IMR-90 (cell line): ENCODE measurements at regions not wholly inside any gene's neighbourhood (a gene's known extent, or its start where the extent isn't known, plus 50 kb on each side); places are given as distances from the start of the nearest gene placed in this dataset.

ENCODE experiments used
- ATAC-seq: fragments of 200-7000 bp; cut with Tn5 transposase; 2 replicates; pipeline ENCODE4 v1.9.1; 2020; ENCODE audit warnings: low read depth, mild to moderate bottlenecking, moderate library complexity
- BruUV-seq: library from RNA; stranded (reverse); fragments of 400-500 nt; replicated peaks from 2 replicates; lab custom pipeline; 2021; lab: Mats Ljungman, UMichigan
- CTCF ChIA-PET: fragments of 300-600 bp; formaldehyde crosslinking; extraction: SDS; loops from one replicate; lab custom pipeline; 2021; ENCODE audit warnings: antibody characterized with exemption; lab: Yijun Ruan, JAX
- POLR2A ChIA-PET: fragments of 300-600 bp; sonication (Branson Sonifier 250); formaldehyde crosslinking; loops from one replicate; lab custom pipeline; 2022; ENCODE audit warnings: antibody characterized with exemption; ENCODE audit not compliant: unreplicated experiment; lab: Charles Lee
- DNase-seq: peaks from one replicate; pipeline ENCODE4 v3.0.0; 2013
- H2AFZ ChIP-seq: replicated peaks from 2 replicates; pipeline ENCODE3; 2013; ENCODE audit warnings: low read length, mild to moderate bottlenecking; ENCODE audit not compliant: poor library complexity
- H2AK5ac ChIP-seq: 2 replicates; pipeline ENCODE4 v1.6.1; 2013; ENCODE audit warnings: low read depth, low read length, inconsistent platforms
- H2AK9ac ChIP-seq: replicated peaks from 2 replicates; pipeline ENCODE3; 2013; ENCODE audit warnings: mild to moderate bottlenecking, low read depth, low read length, moderate library complexity; ENCODE audit not compliant: poor library complexity
- H2BK120ac ChIP-seq: 2 replicates; pipeline ENCODE4 v1.6.1; 2013; ENCODE audit warnings: low read depth, low read length, inconsistent platforms
- H2BK15ac ChIP-seq: 3 replicates; pipeline ENCODE4 v1.6.1; 2013; ENCODE audit warnings: low read depth, low read length, inconsistent platforms
- H2BK20ac ChIP-seq: 2 replicates; pipeline ENCODE4 v1.6.1; 2013; ENCODE audit warnings: low read depth, mild to moderate bottlenecking, inconsistent platforms, low read length, moderate library complexity
- H2BK5ac ChIP-seq: 2 replicates; pipeline ENCODE4 v1.6.1; 2013; ENCODE audit warnings: mild to moderate bottlenecking, low read depth, low read length, inconsistent platforms; ENCODE audit not compliant: poor library complexity, severe bottlenecking
- H3K14ac ChIP-seq: replicated peaks from 2 replicates; pipeline ENCODE4 v1.6.1; 2013; ENCODE audit warnings: low read depth, low read length, inconsistent platforms
- H3K18ac ChIP-seq: 2 replicates; pipeline ENCODE4 v1.6.1; 2013; ENCODE audit warnings: low read depth, low read length, control low read depth
- H3K23ac ChIP-seq: 2 replicates; pipeline ENCODE4 v1.6.1; 2013; ENCODE audit warnings: low read depth, low read length, inconsistent platforms
- H3K27ac ChIP-seq: 2 replicates; pipeline ENCODE4 v1.5.1; 2013; ENCODE audit warnings: mild to moderate bottlenecking, control low read depth, low read length; ENCODE audit not compliant: insufficient read depth
- H3K27me3 ChIP-seq: 2 replicates; pipeline ENCODE4 v1.6.1; 2013; ENCODE audit warnings: low read length; ENCODE audit not compliant: control insufficient read depth, insufficient read depth
- H3K36me3 ChIP-seq: 2 replicates; pipeline ENCODE4 v1.6.1; 2013; ENCODE audit warnings: low read length, mixed read lengths; ENCODE audit not compliant: control insufficient read depth, insufficient read depth
- H3K4ac ChIP-seq: 2 replicates; pipeline ENCODE4 v1.6.1; 2013; ENCODE audit warnings: low read depth, low read length, inconsistent platforms
- H3K4me1 ChIP-seq: 2 replicates; pipeline ENCODE4 v1.6.1; 2013; ENCODE audit warnings: low read length, mixed read lengths; ENCODE audit not compliant: control insufficient read depth, insufficient read depth
- H3K4me2 ChIP-seq: 2 replicates; pipeline ENCODE4 v1.6.1; 2013; ENCODE audit warnings: low read depth, mild to moderate bottlenecking, control low read depth, low read length, moderate library complexity
- H3K4me3 ChIP-seq: 2 replicates; pipeline ENCODE4 v1.5.1; 2013; ENCODE audit warnings: low read depth, mild to moderate bottlenecking, control low read depth, low read length, moderate library complexity; ENCODE audit not compliant: insufficient read depth
- H3K56ac ChIP-seq: 2 replicates; pipeline ENCODE4 v1.6.1; 2013; ENCODE audit warnings: low read length, inconsistent platforms; ENCODE audit not compliant: insufficient read depth; ENCODE audit errors: extremely low read depth
- H3K79me1 ChIP-seq, 2 experiments: 2 replicates each; pipeline ENCODE4 v1.6.1; 2013; ENCODE audit warnings: low read length in 2 of 2, inconsistent platforms in 1 of 2, low read depth in 1 of 2
- H3K9ac ChIP-seq: 2 replicates; pipeline ENCODE4 v1.6.1; 2013; ENCODE audit warnings: low read depth, low read length, control low read depth
- H3K9me1 ChIP-seq: 2 replicates; pipeline ENCODE4 v1.6.1; 2013; ENCODE audit warnings: low read length, inconsistent platforms; ENCODE audit not compliant: insufficient read depth
- H3K9me3 ChIP-seq: 2 replicates; pipeline ENCODE4 v1.6.1; 2013; ENCODE audit warnings: low read length; ENCODE audit not compliant: control insufficient read depth, insufficient read depth
- H4K20me1 ChIP-seq: 2 replicates; pipeline ENCODE4 v1.6.1; 2013; ENCODE audit warnings: low read length, inconsistent platforms; ENCODE audit not compliant: insufficient read depth
- H4K5ac ChIP-seq: 2 replicates; pipeline ENCODE4 v1.6.1; 2013; ENCODE audit warnings: mild to moderate bottlenecking, low read depth, low read length, control low read depth
- H4K8ac ChIP-seq, 2 experiments: 2 replicates each; pipeline ENCODE4 v1.6.1; 2013; ENCODE audit warnings: low read depth in 2 of 2, low read length in 2 of 2, control low read depth in 1 of 2, inconsistent platforms in 1 of 2
- H4K91ac ChIP-seq: 2 replicates; pipeline ENCODE4 v1.6.1; 2013; ENCODE audit warnings: low read depth, low read length, inconsistent platforms; ENCODE audit not compliant: insufficient read depth
- CEBPB ChIP-seq: IDR thresholded peaks from 2 replicates; pipeline ENCODE4 v1.6.1; 2012; ENCODE audit warnings: low read depth, low read length, improper control_type of control experiment
- CHD1 ChIP-seq: IDR thresholded peaks from 2 replicates; pipeline ENCODE4 v1.6.1; 2012; ENCODE audit warnings: low read depth, low read length, improper control_type of control experiment
- MAZ ChIP-seq: IDR thresholded peaks from 2 replicates; pipeline ENCODE4 v1.6.1; 2012; ENCODE audit warnings: low read depth, mild to moderate bottlenecking, low read length, improper control_type of control experiment, moderate library complexity, borderline replicate concordance
- NFE2L2 ChIP-seq: fragments of 150-350 bp; IDR thresholded peaks from 2 replicates; pipeline ENCODE4 v1.6.1; 2016; ENCODE audit warnings: low read depth, mild to moderate bottlenecking, low read length
- RCOR1 ChIP-seq: IDR thresholded peaks from 2 replicates; pipeline ENCODE4 v1.6.1; 2012; ENCODE audit warnings: mild to moderate bottlenecking, low read length, improper control_type of control experiment; ENCODE audit not compliant: insufficient replicate concordance
- SMC3 ChIP-seq: fragments of 150-350 bp; IDR thresholded peaks from 2 replicates; pipeline ENCODE4 v1.6.1; 2016; ENCODE audit warnings: low read depth, mild to moderate bottlenecking, antibody characterized with exemption, low read length, moderate library complexity
- WGBS, 2 experiments: methylation state at CpG; one replicate each; pipeline versions ENCODE4 v1.1.5 to v1.1.7; 2013; ENCODE audit warnings: missing lambda C conversion rate in 2 of 2; ENCODE audit not compliant: insufficient read length in 1 of 2; ENCODE audit errors: extremely low coverage in 2 of 2; 5-methylcytosine and 5-hydroxymethylcytosine counted together
- dilution Hi-C: fragments of 300-500 bp; cut with HindIII; formaldehyde crosslinking; loops from one replicate; pipeline ENCODE4 v1.14.3; 2018; ENCODE audit warnings: low sequenced_read_pairs; ENCODE audit not compliant: unreplicated experiment
- in situ Hi-C: fragments of 300-500 bp; cut with MboI; formaldehyde crosslinking; loops from 3 replicates; pipeline ENCODE4 v1.14.3; 2019; ENCODE audit warnings: low sequenced_read_pairs, inconsistent platforms, mixed read lengths
- intact Hi-C: fragments of 100-400 bp; cut with micrococcal nuclease; formaldehyde crosslinking; loops from 2 replicates; pipeline ENCODE4 v1.10.0; 2022
- TF ChIP-seq, protein P1 (sequence below): fragments of 150-350 bp; IDR thresholded peaks from 2 replicates; pipeline ENCODE4 v1.6.1; 2017; ENCODE audit warnings: mild to moderate bottlenecking, antibody characterized with exemption, low read length, low read depth
- TF ChIP-seq, protein P2 (sequence below): conservative IDR thresholded peaks from 2 replicates; pipeline ENCODE4 v1.5.1; 2012; ENCODE audit warnings: mild to moderate bottlenecking, low read depth, low read length, improper control_type of control experiment
- TF ChIP-seq, protein P3 (sequence below): fragments of 150-350 bp; IDR thresholded peaks from 2 replicates; pipeline ENCODE4 v1.6.1; 2016; ENCODE audit warnings: low read depth, mild to moderate bottlenecking, low read length, moderate library complexity, borderline replicate concordance

DNA sequence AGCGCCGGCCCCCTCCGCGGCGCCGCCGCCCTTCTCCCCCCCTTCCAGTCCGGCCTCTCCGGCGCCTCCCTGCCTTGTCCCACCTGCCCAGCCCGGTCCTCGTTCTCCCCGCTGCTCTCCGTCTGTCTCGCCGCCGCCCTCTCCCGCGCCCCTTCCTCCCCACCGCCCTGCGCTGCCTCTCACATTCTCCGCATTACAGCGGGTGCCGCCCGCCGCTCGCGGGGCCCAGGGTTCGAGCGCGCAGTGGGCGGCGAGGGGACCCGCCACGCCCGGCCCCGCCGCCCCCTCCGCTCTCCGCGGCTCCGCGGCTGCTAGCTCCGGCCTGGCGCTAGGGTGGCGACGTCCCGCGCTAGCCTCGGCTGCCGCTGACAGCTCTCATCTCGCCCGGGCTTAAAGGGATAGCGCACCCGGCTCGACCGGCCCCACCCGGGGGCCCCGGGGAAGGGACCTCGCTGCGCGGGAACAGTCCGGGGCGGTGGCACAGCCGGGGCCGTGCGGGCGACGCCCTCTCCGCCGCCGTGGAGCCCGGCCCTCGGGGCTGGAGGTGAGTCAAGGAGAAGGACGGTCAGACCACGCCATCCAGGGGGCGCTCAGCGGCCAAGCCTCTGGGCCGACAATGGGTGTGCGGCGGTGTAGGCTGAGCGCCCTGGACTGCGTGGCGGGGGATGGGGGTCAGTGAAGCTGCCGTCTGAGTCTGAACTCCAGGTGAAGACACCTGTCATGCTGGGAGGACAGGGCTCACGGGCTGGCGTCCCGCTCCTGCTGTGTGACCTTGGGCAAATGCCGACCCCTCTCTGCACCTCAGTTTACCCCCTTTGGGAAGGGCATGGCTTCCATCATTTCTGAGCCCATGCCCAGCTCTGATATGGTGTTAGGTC lies 187.4 kb upstream of the LINGO1 start (continued):
- TF ChIP-seq RCOR1 = no peak

DNA sequence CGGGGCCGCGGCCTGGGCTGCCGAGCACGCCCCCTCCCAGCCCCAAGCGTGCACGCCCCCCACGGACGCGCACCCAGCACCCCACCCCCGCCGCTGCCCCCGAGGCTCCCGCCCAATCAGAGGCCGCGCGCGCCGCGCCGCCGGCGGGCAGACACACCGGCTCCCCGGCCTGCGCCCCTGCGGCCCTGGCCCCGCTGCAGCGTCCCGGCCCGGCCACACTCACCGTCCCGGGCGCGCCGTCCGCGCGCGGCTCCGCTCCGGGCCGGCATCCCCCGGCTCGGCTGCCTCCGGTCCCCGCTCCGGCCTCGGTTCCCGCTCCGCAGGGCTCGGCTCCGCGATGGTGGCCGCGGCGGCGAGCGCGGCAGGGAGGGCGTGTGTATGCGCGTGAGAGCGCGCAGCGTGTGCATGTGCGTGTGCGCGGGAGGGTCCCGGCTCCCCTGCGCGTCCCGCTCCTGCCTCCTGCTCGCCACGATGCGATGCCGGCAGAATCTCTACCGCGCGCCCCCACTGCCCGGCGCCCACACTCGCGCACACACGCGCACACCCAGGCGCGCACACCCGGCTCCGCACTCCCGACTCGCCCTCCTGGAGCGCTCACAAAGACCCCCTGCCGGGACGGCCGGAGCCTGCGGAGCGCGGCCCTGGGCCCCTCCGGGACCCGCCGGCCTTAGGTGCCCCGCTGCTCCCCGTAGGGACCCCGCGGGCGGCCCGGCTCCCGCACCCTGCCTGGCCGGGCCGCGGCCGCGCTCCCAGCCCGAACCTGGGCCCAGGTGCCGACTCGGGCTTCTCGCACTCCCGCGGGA lies 186.5 kb upstream of the LINGO1 start:
- Histone ChIP-seq H3K36me3 (no peaks in the 10 kb centered on the region), H2BK20ac (no peak overlapping the region), H3K9ac (no peak overlapping the region), H4K20me1 (0 out of 2 replicates have a peak, but pooled peaks cover 3% of the 10 kb centered on the region), H3K9me1 (no peaks in the 10 kb centered on the region), H4K5ac (no peak overlapping the region), H2BK120ac (no peak overlapping the region), H3K79me1 (no peaks in the 10 kb centered on the region), H3K4ac (no peak overlapping the region), H2BK15ac (no peak overlapping the region), H3K56ac (no peak overlapping the region), H3K14ac (no peak overlapping the region), H3K4me3 (no peak overlapping the region), H3K4me2 (no peak overlapping the region), H3K18ac (no peak overlapping the region), H2BK5ac (no peak overlapping the region), H3K23ac (no peak overlapping the region), H3K27ac (no peak overlapping the region), H2AFZ (peak overlapping the region; percentile 32), H3K27me3 (peaks cover 82% of the 10 kb centered on the region), H2AK9ac (no peak overlapping the region), H3K9me3 (no peaks in the 10 kb centered on the region), H2AK5ac (no peak overlapping the region), H4K91ac (no peak overlapping the region), H4K8ac (no peak overlapping the region), H3K4me1 (no peaks in the 10 kb centered on the region)
- ChIA-PET POLR2A (no interaction called here), CTCF (no interaction called here)
- TF ChIP-seq SMC3 (no peak), NFE2L2 (no peak), CEBPB (no peak), CHD1 (no peak), MAZ (no peak)
- TF ChIP-seq, protein P1, sequence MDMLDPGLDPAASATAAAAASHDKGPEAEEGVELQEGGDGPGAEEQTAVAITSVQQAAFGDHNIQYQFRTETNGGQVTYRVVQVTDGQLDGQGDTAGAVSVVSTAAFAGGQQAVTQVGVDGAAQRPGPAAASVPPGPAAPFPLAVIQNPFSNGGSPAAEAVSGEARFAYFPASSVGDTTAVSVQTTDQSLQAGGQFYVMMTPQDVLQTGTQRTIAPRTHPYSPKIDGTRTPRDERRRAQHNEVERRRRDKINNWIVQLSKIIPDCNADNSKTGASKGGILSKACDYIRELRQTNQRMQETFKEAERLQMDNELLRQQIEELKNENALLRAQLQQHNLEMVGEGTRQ = no peak
- TF ChIP-seq, protein P2, sequence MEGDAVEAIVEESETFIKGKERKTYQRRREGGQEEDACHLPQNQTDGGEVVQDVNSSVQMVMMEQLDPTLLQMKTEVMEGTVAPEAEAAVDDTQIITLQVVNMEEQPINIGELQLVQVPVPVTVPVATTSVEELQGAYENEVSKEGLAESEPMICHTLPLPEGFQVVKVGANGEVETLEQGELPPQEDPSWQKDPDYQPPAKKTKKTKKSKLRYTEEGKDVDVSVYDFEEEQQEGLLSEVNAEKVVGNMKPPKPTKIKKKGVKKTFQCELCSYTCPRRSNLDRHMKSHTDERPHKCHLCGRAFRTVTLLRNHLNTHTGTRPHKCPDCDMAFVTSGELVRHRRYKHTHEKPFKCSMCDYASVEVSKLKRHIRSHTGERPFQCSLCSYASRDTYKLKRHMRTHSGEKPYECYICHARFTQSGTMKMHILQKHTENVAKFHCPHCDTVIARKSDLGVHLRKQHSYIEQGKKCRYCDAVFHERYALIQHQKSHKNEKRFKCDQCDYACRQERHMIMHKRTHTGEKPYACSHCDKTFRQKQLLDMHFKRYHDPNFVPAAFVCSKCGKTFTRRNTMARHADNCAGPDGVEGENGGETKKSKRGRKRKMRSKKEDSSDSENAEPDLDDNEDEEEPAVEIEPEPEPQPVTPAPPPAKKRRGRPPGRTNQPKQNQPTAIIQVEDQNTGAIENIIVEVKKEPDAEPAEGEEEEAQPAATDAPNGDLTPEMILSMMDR = no peak
- TF ChIP-seq, protein P3, sequence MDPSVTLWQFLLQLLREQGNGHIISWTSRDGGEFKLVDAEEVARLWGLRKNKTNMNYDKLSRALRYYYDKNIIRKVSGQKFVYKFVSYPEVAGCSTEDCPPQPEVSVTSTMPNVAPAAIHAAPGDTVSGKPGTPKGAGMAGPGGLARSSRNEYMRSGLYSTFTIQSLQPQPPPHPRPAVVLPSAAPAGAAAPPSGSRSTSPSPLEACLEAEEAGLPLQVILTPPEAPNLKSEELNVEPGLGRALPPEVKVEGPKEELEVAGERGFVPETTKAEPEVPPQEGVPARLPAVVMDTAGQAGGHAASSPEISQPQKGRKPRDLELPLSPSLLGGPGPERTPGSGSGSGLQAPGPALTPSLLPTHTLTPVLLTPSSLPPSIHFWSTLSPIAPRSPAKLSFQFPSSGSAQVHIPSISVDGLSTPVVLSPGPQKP = no peak
- in situ Hi-C loops = no loop called here
- WGBS, 2 experiments = 2% methylated on average over 54 of the region's 120 CpGs; no CpG with 5 or more reads in 1 of the 2 experiments
- dilution Hi-C loops = no loop called here
- DNase-seq = no peak
- no TSS peak for BruUV-seq
- no peak for ATAC-seq
- intact Hi-C loops = no loop called here
